Thyroid gland (tissue), 4 donors: ENCODE measurements at regions not wholly inside any gene's neighbourhood (a gene's known extent, or its start where the extent isn't known, plus 50 kb on each side); places are given as distances from the start of the nearest gene placed in this dataset.

ENCODE experiments used
- POLR2A ChIP-seq, 2 donors: fragments of 450-650 bp; IDR thresholded peaks; one replicate each; pipeline ENCODE4 v1.6.1; 2017; ENCODE audit warnings: antibody characterized with exemption in 2 of 2, mild to moderate bottlenecking in 2 of 2, moderate library complexity in 1 of 2
- TF ChIP-seq, protein P1 (sequence below), 6 experiments: fragments of 200-600 bp in 3 of 6; fragments of 450-650 bp in 3 of 6; sonication (generic) in 3 of 6; IDR thresholded peaks; one replicate each; pipeline ENCODE4 v1.5.1; 2016 to 2019; ENCODE audit warnings: antibody characterized with exemption in 6 of 6, mild to moderate bottlenecking in 2 of 6, inconsistent platforms in 1 of 6, moderate library complexity in 1 of 6

DNA sequence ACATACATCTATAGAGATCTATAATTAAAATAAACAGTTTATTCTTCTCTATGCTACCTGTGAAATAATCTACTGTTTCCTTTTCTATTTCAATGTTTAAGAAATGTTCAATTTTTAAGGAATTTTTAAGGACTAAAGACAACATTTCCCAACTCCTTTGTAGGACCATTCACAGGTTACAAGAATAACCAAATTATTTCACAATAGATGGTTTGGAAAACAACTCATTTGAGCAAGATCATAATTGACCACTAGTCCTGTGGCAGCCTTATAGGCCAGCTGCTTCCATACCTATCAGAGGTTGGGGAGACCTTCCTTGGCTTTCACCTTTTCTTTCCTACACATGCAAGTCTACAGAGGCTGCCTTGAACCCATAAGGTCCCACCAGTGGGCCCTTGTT, 193.7 kb downstream of the TTC39B start:
- TF ChIP-seq, protein P1, sequence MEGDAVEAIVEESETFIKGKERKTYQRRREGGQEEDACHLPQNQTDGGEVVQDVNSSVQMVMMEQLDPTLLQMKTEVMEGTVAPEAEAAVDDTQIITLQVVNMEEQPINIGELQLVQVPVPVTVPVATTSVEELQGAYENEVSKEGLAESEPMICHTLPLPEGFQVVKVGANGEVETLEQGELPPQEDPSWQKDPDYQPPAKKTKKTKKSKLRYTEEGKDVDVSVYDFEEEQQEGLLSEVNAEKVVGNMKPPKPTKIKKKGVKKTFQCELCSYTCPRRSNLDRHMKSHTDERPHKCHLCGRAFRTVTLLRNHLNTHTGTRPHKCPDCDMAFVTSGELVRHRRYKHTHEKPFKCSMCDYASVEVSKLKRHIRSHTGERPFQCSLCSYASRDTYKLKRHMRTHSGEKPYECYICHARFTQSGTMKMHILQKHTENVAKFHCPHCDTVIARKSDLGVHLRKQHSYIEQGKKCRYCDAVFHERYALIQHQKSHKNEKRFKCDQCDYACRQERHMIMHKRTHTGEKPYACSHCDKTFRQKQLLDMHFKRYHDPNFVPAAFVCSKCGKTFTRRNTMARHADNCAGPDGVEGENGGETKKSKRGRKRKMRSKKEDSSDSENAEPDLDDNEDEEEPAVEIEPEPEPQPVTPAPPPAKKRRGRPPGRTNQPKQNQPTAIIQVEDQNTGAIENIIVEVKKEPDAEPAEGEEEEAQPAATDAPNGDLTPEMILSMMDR (IDR thresholded peaks at IDR 0.05): no peak
- no peak for TF ChIP-seq POLR2A (IDR thresholded peaks at IDR 0.05)
